ENCODE measurements at regions not wholly inside any gene's neighbourhood (a gene's known extent, or its start where the extent isn't known, plus 50 kb on each side); places are given as distances from the start of the nearest gene placed in this dataset.

DNA sequence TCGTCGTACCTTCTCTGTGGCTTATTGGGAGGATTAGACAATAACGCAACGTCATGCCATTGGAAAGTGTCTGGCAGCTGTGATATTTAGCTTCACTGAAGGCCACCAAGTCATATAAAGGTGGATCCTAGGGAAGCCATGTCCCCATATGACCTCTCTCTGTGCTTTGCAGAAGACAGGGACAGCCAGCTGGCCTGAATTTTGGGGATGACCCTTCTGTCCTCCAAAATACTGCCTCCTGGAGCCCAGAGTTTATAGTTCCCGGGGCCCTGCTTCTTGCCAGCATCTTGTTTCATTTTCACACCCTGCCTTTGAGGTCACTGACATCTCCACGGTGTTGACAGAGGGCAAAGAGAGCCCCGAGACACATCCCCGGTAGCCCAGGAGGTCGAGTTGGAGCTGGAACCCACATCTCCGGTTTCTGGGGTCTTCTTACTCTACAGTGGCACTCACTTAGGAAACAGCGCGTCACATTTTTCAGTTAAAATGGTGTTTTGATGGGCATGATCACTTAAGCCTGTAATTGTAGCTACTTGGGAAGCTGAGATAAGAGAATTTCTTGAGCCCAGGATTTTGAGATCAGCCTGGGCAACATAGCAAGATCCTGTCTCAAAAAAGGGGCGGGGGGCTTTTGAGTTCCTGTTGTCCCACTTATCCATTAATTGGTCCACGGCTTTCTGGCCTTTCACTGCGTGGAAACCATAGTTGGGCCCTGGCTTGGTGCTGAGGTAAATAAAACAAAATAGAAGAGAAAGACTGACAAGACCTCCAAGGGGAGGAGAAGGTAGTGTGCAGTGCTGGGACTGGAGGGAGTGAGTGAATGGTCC lies 101.1 kb downstream of the DDX1 start:
- TF ChIP-seq JUNB (IDR thresholded peaks at IDR 0.05; ENCODE audit: unreplicated experiment) (no peak), POLR2AphosphoS5 (IDR thresholded peaks at IDR 0.05; ENCODE audit: low read depth) (no peak), EZH2 (IDR thresholded peaks at IDR 0.05; ENCODE audit: low read depth, unreplicated experiment) (no peak), EZH2phosphoT487 (IDR thresholded peaks at IDR 0.05; ENCODE audit: unreplicated experiment) (no peak), CREB1 (CRISPR knock-in tag; IDR thresholded peaks at IDR 0.05; ENCODE audit: low read depth) (no peak), STAT1 (IDR thresholded peaks at IDR 0.05; ENCODE audit: unreplicated experiment) (no peak), ZNF331 (CRISPR knock-in tag; IDR thresholded peaks at IDR 0.05; ENCODE audit: low read depth) (no peak), NANOG (IDR thresholded peaks at IDR 0.05; ENCODE audit: borderline replicate concordance) (no peak), ZNF114 (CRISPR knock-in tag; IDR thresholded peaks at IDR 0.05) (no peak)
- TF ChIP-seq, protein P1, sequence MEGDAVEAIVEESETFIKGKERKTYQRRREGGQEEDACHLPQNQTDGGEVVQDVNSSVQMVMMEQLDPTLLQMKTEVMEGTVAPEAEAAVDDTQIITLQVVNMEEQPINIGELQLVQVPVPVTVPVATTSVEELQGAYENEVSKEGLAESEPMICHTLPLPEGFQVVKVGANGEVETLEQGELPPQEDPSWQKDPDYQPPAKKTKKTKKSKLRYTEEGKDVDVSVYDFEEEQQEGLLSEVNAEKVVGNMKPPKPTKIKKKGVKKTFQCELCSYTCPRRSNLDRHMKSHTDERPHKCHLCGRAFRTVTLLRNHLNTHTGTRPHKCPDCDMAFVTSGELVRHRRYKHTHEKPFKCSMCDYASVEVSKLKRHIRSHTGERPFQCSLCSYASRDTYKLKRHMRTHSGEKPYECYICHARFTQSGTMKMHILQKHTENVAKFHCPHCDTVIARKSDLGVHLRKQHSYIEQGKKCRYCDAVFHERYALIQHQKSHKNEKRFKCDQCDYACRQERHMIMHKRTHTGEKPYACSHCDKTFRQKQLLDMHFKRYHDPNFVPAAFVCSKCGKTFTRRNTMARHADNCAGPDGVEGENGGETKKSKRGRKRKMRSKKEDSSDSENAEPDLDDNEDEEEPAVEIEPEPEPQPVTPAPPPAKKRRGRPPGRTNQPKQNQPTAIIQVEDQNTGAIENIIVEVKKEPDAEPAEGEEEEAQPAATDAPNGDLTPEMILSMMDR (conservative IDR thresholded peaks at IDR 0.05; ENCODE audit: low read depth in 2 of 2): no peak
- TF ChIP-seq, protein P2, sequence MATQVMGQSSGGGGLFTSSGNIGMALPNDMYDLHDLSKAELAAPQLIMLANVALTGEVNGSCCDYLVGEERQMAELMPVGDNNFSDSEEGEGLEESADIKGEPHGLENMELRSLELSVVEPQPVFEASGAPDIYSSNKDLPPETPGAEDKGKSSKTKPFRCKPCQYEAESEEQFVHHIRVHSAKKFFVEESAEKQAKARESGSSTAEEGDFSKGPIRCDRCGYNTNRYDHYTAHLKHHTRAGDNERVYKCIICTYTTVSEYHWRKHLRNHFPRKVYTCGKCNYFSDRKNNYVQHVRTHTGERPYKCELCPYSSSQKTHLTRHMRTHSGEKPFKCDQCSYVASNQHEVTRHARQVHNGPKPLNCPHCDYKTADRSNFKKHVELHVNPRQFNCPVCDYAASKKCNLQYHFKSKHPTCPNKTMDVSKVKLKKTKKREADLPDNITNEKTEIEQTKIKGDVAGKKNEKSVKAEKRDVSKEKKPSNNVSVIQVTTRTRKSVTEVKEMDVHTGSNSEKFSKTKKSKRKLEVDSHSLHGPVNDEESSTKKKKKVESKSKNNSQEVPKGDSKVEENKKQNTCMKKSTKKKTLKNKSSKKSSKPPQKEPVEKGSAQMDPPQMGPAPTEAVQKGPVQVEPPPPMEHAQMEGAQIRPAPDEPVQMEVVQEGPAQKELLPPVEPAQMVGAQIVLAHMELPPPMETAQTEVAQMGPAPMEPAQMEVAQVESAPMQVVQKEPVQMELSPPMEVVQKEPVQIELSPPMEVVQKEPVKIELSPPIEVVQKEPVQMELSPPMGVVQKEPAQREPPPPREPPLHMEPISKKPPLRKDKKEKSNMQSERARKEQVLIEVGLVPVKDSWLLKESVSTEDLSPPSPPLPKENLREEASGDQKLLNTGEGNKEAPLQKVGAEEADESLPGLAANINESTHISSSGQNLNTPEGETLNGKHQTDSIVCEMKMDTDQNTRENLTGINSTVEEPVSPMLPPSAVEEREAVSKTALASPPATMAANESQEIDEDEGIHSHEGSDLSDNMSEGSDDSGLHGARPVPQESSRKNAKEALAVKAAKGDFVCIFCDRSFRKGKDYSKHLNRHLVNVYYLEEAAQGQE (IDR thresholded peaks at IDR 0.05; ENCODE audit: unreplicated experiment): no peak
- TF ChIP-seq, protein P3, sequence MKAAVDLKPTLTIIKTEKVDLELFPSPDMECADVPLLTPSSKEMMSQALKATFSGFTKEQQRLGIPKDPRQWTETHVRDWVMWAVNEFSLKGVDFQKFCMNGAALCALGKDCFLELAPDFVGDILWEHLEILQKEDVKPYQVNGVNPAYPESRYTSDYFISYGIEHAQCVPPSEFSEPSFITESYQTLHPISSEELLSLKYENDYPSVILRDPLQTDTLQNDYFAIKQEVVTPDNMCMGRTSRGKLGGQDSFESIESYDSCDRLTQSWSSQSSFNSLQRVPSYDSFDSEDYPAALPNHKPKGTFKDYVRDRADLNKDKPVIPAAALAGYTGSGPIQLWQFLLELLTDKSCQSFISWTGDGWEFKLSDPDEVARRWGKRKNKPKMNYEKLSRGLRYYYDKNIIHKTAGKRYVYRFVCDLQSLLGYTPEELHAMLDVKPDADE (IDR thresholded peaks at IDR 0.05): no peak

Data from GM23338 (cell line).